DOHH2 (cell line): ENCODE measurements at regions not wholly inside any gene's neighbourhood (a gene's known extent, or its start where the extent isn't known, plus 50 kb on each side); places are given as distances from the start of the nearest gene placed in this dataset.
"Not testable (repeated sequence)": the region's sequence is repeated elsewhere in the genome, so short reads cannot be mapped to it uniquely, and the experiment has no call there.

ENCODE experiments used
- CTCF ChIP-seq: fragments of 200-600 bp; sonication (generic); IDR thresholded peaks from one replicate; pipeline ENCODE4 v1.5.1; 2014; ENCODE audit warnings: antibody characterized with exemption, mild to moderate bottlenecking, low read depth, low read length; ENCODE audit not compliant: poor library complexity, severe bottlenecking
- EZH2phosphoT487 ChIP-seq: fragments of 200-600 bp; sonication (generic); IDR thresholded peaks from 2 replicates; pipeline ENCODE4 v1.6.1; 2017; ENCODE audit warnings: borderline replicate concordance, mild to moderate bottlenecking, antibody characterized with exemption, low read length, moderate library complexity, mixed read lengths

GRCh38 chr5:54864911-54865515 is 120.4 kb downstream of the ESM1 start:
- not testable (repeated sequence) for TF ChIP-seq CTCF, EZH2phosphoT487
